ENCODE measurements at regions not wholly inside any gene's neighbourhood (a gene's known extent, or its start where the extent isn't known, plus 50 kb on each side); places are given as distances from the start of the nearest gene placed in this dataset.

DNA sequence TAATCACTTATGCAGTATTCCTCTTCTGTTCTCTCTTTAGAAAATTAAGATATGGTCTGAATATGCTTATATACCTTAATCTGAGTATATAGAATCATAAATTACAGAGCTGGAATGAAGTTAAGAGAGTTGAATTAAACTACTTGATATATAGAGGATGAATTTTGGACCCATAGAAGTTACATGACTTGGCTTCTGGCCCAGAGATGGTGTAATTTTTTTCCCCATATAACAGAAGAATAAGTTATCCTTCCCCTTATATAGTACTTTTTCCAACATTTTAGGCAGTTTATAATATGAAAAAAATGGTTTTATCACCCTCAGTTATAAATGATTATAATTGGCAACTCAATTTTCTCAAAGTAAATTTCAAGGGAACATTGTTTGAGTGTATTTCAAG lies 616.3 kb downstream of the TBC1D4 start:
- no peak for DNase-seq

GRCh38 chr13:74860789-74861188 lies 621.2 kb downstream of the TBC1D4 start:
- DNase-seq: no peak

- no peak for DNase-seq
These were observed 631.1 kb downstream of the TBC1D4 start for GRCh38 chr13:74850893-74851292.

- DNase-seq: no peak
These were observed 634.0 kb downstream of the TBC1D4 start for GRCh38 chr13:74847966-74848365.

DNA sequence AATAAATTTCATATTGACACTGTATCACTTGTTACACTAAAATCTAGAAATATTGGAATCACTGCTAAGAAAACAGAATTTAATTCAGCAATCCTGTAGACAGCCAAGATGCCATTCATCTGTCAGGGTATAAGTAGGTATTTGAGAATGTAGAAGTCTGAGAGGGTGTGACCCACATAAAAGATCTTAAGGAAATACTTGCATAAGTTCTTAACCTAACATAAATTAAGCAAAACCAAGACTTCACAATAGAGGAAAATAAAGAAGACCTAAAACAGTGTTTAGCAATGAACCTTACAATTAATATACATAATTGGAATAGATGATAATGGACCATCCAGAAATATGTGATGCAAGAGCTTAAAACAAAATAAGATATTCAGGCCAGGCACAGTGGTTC lies 636.2 kb downstream of the TBC1D4 start:
- DNase-seq: no peak

- no peak for DNase-seq
These were observed 640.3 kb downstream of the TBC1D4 start for GRCh38 chr13:74841651-74842050.

DNA sequence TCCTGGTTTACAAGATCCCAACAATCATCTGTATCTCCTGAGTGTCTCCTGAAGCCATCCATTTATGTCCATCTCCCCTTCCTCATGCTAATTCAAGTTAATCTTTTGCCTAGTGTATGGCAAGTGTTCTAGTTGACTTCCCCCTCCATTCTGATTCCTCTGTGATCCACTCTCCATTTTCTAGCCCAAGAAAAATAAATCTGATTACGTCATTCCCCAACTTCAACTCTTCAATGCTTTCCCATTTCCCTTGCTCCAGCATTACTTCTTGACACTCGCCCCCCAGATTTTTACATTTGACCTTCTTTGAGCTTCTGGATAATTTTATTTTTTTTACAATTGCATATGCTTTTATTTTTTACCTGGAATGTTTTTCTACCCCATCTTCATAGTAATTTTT lies 640.8 kb downstream of the TBC1D4 start:
- DNase-seq: no peak

DNA sequence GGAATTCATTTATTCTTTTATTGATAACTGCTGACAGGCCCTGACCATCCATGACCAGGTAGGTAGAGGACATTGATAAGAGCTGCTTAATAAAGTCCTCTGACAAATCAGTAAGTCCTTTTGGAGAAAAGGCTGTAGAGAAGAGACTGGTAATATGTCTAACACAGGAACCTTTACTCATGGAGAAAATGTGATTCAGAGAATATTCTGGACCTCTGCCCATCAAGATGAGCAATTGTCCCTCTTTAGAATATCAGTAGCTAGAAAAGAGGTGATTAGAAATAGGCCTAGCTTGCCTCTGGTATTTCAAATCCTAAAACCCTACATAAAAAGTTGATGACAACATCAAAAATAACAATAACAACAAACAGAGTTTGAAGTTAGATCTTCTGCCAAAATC lies 642.3 kb downstream of the TBC1D4 start:
- DNase-seq: no peak

GRCh38 chr13:74838096-74838495 lies 643.9 kb downstream of the TBC1D4 start:
- DNase-seq: no peak

- DNase-seq: no peak
These were observed 645.3 kb downstream of the TBC1D4 start for GRCh38 chr13:74836628-74837027.

- DNase-seq: no peak
These were observed 646.4 kb downstream of the TBC1D4 start for GRCh38 chr13:74835579-74835978.

DNA sequence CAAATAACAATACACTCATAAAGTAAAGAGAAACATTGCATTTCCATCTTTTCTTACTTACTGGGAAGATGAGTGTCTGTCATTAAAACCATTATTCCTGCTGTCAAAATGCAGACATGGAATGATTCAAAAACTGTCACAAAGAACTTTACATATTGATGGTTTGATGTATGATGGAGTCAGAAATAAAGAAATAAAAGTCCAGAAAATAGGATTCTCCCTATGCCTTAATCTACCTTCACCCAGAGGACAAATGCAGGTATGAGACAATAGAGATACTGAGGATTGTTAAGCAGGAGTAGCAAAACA lies 656.1 kb downstream of the TBC1D4 start:
- DNase-seq: no peak

GRCh38 chr13:74825152-74825937 lies 656.6 kb downstream of the TBC1D4 start:
- DNase-seq: no peak

- DNase-seq: no peak
These were observed 661.2 kb downstream of the TBC1D4 start for GRCh38 chr13:74820809-74821208.

DNA sequence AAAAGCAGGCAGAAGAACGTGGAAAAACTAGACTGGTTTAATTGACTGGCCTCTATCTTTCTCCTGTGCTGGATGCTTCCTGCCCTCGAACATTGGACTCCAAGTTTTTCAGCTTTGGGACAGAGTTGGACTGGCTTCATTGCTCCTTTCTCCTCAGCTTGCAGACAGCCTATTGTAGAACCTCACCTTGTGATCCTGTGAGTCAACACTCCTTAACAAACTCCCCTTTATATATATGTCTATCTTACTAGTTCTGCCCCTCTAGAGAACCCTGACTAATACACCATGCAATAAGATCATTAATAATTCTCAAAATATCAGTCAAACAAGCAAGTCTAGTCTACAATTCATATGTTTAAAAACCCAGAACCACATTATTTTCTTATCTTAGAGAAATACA lies 662.4 kb downstream of the TBC1D4 start:
- DNase-seq: no peak

DNA sequence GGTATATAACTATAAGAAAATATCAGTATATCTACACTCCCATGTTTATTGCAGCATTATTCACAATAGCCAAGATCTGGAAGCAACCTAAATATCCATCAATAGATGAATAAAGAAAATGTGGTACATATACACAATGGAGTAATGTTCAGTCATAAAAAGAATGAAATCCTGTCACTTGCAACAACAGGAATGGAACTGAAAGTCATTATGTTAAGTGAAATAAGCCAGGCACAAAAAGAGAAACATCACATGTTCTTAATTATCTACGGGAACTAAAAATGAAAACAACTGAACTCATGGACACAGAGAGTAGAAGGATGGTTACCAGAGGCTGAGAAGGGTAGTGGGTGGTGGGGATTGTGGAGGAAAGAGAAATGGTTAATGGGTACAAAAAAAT lies 665.2 kb downstream of the TBC1D4 start:
- no peak for DNase-seq

- DNase-seq: no peak
These were observed 662.0 kb upstream of the KLF12 start for GRCh38 chr13:74796157-74796556.

- no peak for DNase-seq
These were observed 661.3 kb upstream of the KLF12 start for GRCh38 chr13:74795526-74795925.

GRCh38 chr13:74794582-74794981 lies 660.4 kb upstream of the KLF12 start:
- DNase-seq: no peak

- DNase-seq: no peak
These were observed 659.9 kb upstream of the KLF12 start for GRCh38 chr13:74794147-74794546.

DNA sequence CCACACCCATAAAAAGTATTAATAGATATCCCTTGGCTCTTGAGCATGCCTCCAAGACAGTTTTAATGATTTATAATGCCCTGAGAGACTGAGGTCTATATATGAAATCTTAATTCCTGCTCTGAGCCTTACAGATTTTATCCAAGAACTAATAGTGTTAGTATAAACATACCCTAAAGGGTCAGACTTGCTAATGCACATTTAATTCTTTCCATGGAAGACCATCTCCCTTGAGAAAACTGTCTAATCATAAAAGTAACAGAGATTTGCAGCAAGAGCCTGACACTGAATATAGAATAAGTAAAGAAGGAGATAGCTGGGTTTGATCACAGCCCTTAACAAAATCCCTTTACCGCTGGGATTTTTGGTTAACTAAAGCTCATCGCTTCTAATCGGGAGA lies 650.8 kb upstream of the KLF12 start:
- no peak for DNase-seq

DNA sequence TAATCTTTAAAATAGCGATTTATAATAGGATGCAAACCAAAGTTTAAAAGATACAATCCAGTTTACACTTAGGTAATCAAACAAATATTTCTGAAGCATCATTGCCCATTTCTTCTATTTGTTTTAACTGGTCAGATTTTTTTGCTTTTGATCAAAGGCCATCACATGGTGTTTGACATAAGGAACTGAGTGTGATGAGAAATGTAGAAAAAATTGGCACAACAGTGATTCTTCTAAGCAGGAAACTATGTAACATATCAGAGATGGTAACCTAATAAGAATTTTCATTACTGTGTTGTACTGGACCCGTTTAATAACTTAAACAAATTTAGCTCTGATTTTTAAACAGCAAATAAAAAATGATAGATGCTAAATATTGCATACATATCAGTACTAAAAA lies 644.7 kb upstream of the KLF12 start:
- DNase-seq: no peak

DNA sequence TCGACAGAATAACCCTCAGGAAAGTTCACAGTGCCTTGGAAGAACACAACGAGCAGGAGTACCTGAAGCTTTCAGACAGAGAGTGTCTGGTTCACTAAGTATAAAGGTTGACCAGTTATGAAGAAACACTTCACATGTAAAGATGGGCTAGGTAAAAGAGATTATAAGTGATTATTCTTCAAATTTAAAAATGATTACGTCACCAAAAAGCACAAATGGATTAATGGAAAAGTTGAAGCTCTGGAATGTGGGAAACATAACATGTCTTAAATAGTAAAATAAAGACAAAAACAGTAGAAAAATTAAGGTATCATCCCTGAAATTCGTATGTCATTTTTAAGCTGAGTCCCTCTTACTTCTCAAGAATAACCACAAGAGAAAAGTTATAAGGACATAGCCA lies 643.9 kb upstream of the KLF12 start:
- DNase-seq: no peak

- DNase-seq: no peak
These were observed 640.1 kb upstream of the KLF12 start for GRCh38 chr13:74774264-74774663.

- DNase-seq: no peak
These were observed 639.0 kb upstream of the KLF12 start for GRCh38 chr13:74773248-74773647.

DNA sequence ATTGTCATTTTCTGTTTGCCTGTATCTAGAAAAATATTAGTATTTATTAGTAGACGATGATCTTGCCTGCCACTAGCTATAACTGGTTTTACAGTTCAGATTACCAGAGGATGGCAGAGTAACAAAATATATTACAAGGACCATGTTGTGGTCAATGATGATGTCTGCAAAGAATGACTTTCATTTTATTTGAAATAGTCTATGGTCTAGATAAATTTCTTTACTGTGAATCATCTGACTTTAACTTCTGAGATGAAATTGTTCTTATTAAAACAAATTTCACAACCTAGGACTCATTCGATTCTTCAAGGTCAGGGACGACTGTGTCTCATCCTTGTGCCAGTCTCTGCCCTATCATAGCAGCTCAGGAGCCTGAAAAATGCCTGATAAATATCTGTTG lies 637.8 kb upstream of the KLF12 start:
- no peak for DNase-seq
